Panc1 (cell line): ENCODE measurements at regions not wholly inside any gene's neighbourhood (a gene's known extent, or its start where the extent isn't known, plus 50 kb on each side); places are given as distances from the start of the nearest gene placed in this dataset.

Source experiments
- ATAC-seq: fragments of 200-7000 bp; cut with Tn5 transposase; 2 replicates; pipeline ENCODE4 v1.9.1; 2020; ENCODE audit warnings: mild to moderate bottlenecking, moderate library complexity
- BruUV-seq: library from RNA; stranded (reverse); fragments of 400-500 nt; replicated peaks from 2 replicates; lab custom pipeline; 2021; lab: Mats Ljungman, UMichigan
- CTCF ChIA-PET: fragments of 300-600 bp; sonication (Branson Sonifier 250); formaldehyde crosslinking; loops from one replicate; lab custom pipeline; 2022; ENCODE audit warnings: antibody characterized with exemption; lab: Charles Lee
- POLR2A ChIA-PET: fragments of 300-600 bp; sonication (Branson Sonifier 250); formaldehyde crosslinking; loops from one replicate; lab custom pipeline; 2022; ENCODE audit warnings: antibody characterized with exemption; lab: Charles Lee
- DNase-seq: peaks from one replicate; pipeline ENCODE4 v3.0.0-alpha.2; 2010; ENCODE audit warnings: low read depth, low spot score
- H3K27ac ChIP-seq: 2 replicates; pipeline ENCODE4 v1.5.1; 2011; ENCODE audit warnings: mild to moderate bottlenecking, low read length, inconsistent platforms
- H3K27me3 ChIP-seq: fragments of 200-500 bp; sonication (Bioruptor generic); 2 replicates; pipeline ENCODE4 v1.6.0; 2014; ENCODE audit warnings: low read length, inconsistent platforms; ENCODE audit not compliant: control insufficient read depth, insufficient read depth
- H3K36me3 ChIP-seq: fragments of 200-500 bp; sonication (Bioruptor generic); 2 replicates; pipeline ENCODE4 v1.5.1; 2014; ENCODE audit warnings: inconsistent platforms, mild to moderate bottlenecking, low read length, moderate library complexity; ENCODE audit not compliant: control insufficient read depth, insufficient read depth
- H3K4me1 ChIP-seq: 2 replicates; pipeline ENCODE4 v1.5.1; 2011; ENCODE audit warnings: inconsistent platforms, mild to moderate bottlenecking, low read length, moderate library complexity; ENCODE audit not compliant: control insufficient read depth, insufficient read depth
- H3K4me3 ChIP-seq, 2 experiments: 2 replicates each; pipeline ENCODE4 v1.5.1; 2011 to 2012; ENCODE audit warnings: low read depth in 2 of 2, low read length in 2 of 2, mild to moderate bottlenecking in 2 of 2, inconsistent platforms in 1 of 2, moderate library complexity in 1 of 2
- H3K9me3 ChIP-seq: fragments of 200-500 bp; sonication (Bioruptor generic); 2 replicates; pipeline ENCODE4 v1.5.1; 2014; ENCODE audit warnings: low read depth, mild to moderate bottlenecking, inconsistent platforms, low read length, moderate library complexity; ENCODE audit not compliant: control insufficient read depth, insufficient read depth
- POLR2AphosphoS5 ChIP-seq: IDR thresholded peaks from 2 replicates; pipeline ENCODE4 v1.6.1; 2012; ENCODE audit warnings: mild to moderate bottlenecking, low read depth, low read length, moderate library complexity
- REST ChIP-seq, 2 experiments: IDR thresholded peaks; 2 replicates each; pipeline ENCODE4 v1.6.1; 2011 to 2012; ENCODE audit warnings: low read depth in 2 of 2, control low read depth in 1 of 2, low read length in 1 of 2, mild to moderate bottlenecking in 1 of 2, moderate library complexity in 1 of 2; ENCODE audit not compliant: insufficient read depth in 1 of 2
- SIN3A ChIP-seq: IDR thresholded peaks from 2 replicates; pipeline ENCODE4 v1.6.1; 2012; ENCODE audit warnings: low read depth, mild to moderate bottlenecking, low read length, moderate library complexity, borderline replicate concordance; ENCODE audit not compliant: insufficient read depth
- TCF7L2 ChIP-seq: IDR thresholded peaks from 2 replicates; pipeline ENCODE4 v1.6.1; 2011; ENCODE audit warnings: mild to moderate bottlenecking, low read depth, low read length, inconsistent platforms
- in situ Hi-C: cut with HindIII; loops from 2 replicates; pipeline ENCODE4 v1.10.0; 2016; ENCODE audit warnings: low sequenced_read_pairs, low pct_unique_long_range_greater_than_20kb
- intact Hi-C: fragments of 100-400 bp; cut with micrococcal nuclease; formaldehyde crosslinking; loops from one replicate; pipeline ENCODE4 v1.10.0; 2022; ENCODE audit not compliant: unreplicated experiment
- TF ChIP-seq, protein P1 (sequence below): fragments of 450-650 bp; IDR thresholded peaks from 2 replicates; pipeline ENCODE4 v1.5.1; 2017; ENCODE audit warnings: mild to moderate bottlenecking

GRCh38 chr1:30814292-30814691, 56.7 kb upstream of the LAPTM5 start:
- TF ChIP-seq, protein P1, sequence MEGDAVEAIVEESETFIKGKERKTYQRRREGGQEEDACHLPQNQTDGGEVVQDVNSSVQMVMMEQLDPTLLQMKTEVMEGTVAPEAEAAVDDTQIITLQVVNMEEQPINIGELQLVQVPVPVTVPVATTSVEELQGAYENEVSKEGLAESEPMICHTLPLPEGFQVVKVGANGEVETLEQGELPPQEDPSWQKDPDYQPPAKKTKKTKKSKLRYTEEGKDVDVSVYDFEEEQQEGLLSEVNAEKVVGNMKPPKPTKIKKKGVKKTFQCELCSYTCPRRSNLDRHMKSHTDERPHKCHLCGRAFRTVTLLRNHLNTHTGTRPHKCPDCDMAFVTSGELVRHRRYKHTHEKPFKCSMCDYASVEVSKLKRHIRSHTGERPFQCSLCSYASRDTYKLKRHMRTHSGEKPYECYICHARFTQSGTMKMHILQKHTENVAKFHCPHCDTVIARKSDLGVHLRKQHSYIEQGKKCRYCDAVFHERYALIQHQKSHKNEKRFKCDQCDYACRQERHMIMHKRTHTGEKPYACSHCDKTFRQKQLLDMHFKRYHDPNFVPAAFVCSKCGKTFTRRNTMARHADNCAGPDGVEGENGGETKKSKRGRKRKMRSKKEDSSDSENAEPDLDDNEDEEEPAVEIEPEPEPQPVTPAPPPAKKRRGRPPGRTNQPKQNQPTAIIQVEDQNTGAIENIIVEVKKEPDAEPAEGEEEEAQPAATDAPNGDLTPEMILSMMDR = no peak
- TF ChIP-seq SIN3A (no peak), POLR2AphosphoS5 (no peak), TCF7L2 (no peak), REST (IDR thresholded peaks at IDR 0.05; ENCODE audit: insufficient read depth in 1 of 2, low read depth in 2 of 2, low read length in 1 of 2) (no peak)
- in situ Hi-C loops (loop anchor here (25.0 kb wide), 1 partner anchor 98 kb away; the partner anchor contains the start of gene SDC3), intact Hi-C loops (no loop called here)
- DNase-seq = no peak
- ChIA-PET CTCF (no interaction called here), POLR2A (no interaction called here)
- H3K9me3 ChIP-seq = no peaks in the 10 kb centered on the region
- peaks cover 9% of the 10 kb centered on the region for H3K4me1 ChIP-seq
- no peaks in the 10 kb centered on the region for H3K36me3 ChIP-seq
- no peak for ATAC-seq
- H3K4me3 ChIP-seq = no peak overlapping the region
- no peak overlapping the region for H3K27ac ChIP-seq
- BruUV-seq = no TSS peak
- no peaks in the 10 kb centered on the region for H3K27me3 ChIP-seq

GRCh38 chr1:30812076-30812475, 54.5 kb upstream of the LAPTM5 start:
- no TSS peak for BruUV-seq
- Histone ChIP-seq H3K4me3 (no peak overlapping the region), H3K27ac (no peak overlapping the region), H3K4me1 (peaks cover 20% of the 10 kb centered on the region), H3K36me3 (no peaks in the 10 kb centered on the region), H3K9me3 (no peaks in the 10 kb centered on the region), H3K27me3 (no peaks in the 10 kb centered on the region)
- DNase-seq (no peak), ATAC-seq (no peak)
- ChIA-PET CTCF (no interaction called here), POLR2A (no interaction called here)
- in situ Hi-C loops (loop anchor here (25.0 kb wide), 1 partner anchor 100 kb away; the partner anchor contains the start of gene SDC3), intact Hi-C loops (no loop called here)
- TF ChIP-seq SIN3A = no peak

DNA sequence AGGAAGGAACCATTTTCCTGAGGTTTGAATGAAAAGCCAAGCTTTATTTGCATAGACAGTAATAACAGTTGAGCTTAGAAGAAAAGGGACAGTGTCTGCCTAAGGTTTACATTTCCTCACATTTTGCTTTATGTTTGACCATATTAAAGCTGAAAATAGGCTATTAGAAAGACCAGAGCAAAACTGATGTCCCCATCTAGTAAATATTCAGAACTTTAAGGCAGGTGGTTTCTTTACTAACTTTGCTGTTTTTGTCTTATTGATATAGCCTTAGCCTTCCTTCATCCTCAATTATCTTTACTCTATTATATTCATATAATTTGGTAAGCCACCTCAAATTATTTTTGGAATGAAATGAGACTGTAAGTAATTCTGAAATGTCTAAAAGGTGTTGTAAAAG, 53.6 kb upstream of the LAPTM5 start:
- no peak overlapping the region for H3K4me3 ChIP-seq
- H3K36me3 ChIP-seq = no peaks in the 10 kb centered on the region
- no peak overlapping the region for H3K27ac ChIP-seq
- DNase-seq (no peak), ATAC-seq (no peak)
- H3K27me3 ChIP-seq = no peaks in the 10 kb centered on the region
- no peak for TF ChIP-seq POLR2AphosphoS5
- TF ChIP-seq, protein P1 = no peak
- no peak for TF ChIP-seq SIN3A
- TF ChIP-seq REST (IDR thresholded peaks at IDR 0.05; ENCODE audit: insufficient read depth in 1 of 2, low read depth in 2 of 2, low read length in 1 of 2) = no peak
- TF ChIP-seq TCF7L2 = no peak
- H3K4me1 ChIP-seq = peaks cover 14% of the 10 kb centered on the region
- no peaks in the 10 kb centered on the region for H3K9me3 ChIP-seq
- CTCF ChIA-PET = no interaction called here
- POLR2A ChIA-PET = interaction anchor here (0.5 kb wide), 1 partner anchor 12 kb away, joined by 13 read pairs; no protein-coding TSS in a partner anchor
- intact Hi-C loops (no loop called here), in situ Hi-C loops (loop anchor here (25.0 kb wide), 1 partner anchor 101 kb away; the partner anchor contains the start of gene SDC3)
- no TSS peak for BruUV-seq
